RPMI8226 (cell line): ENCODE measurements at regions not wholly inside any gene's neighbourhood (a gene's known extent, or its start where the extent isn't known, plus 50 kb on each side); places are given as distances from the start of the nearest gene placed in this dataset.

Source experiments
- DNase-seq: peaks from one replicate; pipeline ENCODE4 v3.0.0-alpha.2; 2015

GRCh38 chr5:4540375-4541173, 599.6 kb upstream of the ADAMTS16 start:
- no peak for DNase-seq

GRCh38 chr5:4541334-4541733, 598.8 kb upstream of the ADAMTS16 start:
- DNase-seq, result no peak

- DNase-seq, result no peak
Measured at GRCh38 chr5:4542145-4542778, 597.9 kb upstream of the ADAMTS16 start.

GRCh38 chr5:4544049-4544670, 596.0 kb upstream of the ADAMTS16 start:
- DNase-seq, result no peak

- DNase-seq, result no peak
Measured at GRCh38 chr5:4547547-4547946, 592.6 kb upstream of the ADAMTS16 start.

GRCh38 chr5:4548341-4548740, 591.8 kb upstream of the ADAMTS16 start:
- no peak for DNase-seq

- no peak for DNase-seq
Measured at GRCh38 chr5:4549351-4549750, 590.8 kb upstream of the ADAMTS16 start.

- no peak for DNase-seq
Measured at GRCh38 chr5:4551034-4551433, 589.1 kb upstream of the ADAMTS16 start.

GRCh38 chr5:4553130-4553529, 587.0 kb upstream of the ADAMTS16 start:
- DNase-seq, result no peak

- DNase-seq, result no peak
Measured at GRCh38 chr5:4553978-4554377, 586.2 kb upstream of the ADAMTS16 start.

- DNase-seq, result no peak
Measured at GRCh38 chr5:4555725-4556285, 584.3 kb upstream of the ADAMTS16 start.

GRCh38 chr5:4561403-4561802, 578.7 kb upstream of the ADAMTS16 start:
- DNase-seq, result no peak

GRCh38 chr5:4563400-4563799, 576.7 kb upstream of the ADAMTS16 start:
- DNase-seq, result peak; percentile 17

- no peak for DNase-seq
Measured at GRCh38 chr5:4570047-4570995, 569.8 kb upstream of the ADAMTS16 start.

GRCh38 chr5:4571248-4571948, 568.7 kb upstream of the ADAMTS16 start:
- no peak for DNase-seq

- DNase-seq, result no peak
Measured at GRCh38 chr5:4572311-4573100, 567.6 kb upstream of the ADAMTS16 start.

- no peak for DNase-seq
Measured at GRCh38 chr5:4575608-4576007, 564.5 kb upstream of the ADAMTS16 start.

GRCh38 chr5:4576161-4576748, 563.9 kb upstream of the ADAMTS16 start:
- no peak for DNase-seq

- no peak for DNase-seq
Measured at GRCh38 chr5:4576908-4577307, 563.2 kb upstream of the ADAMTS16 start.

GRCh38 chr5:4579679-4580078, 560.5 kb upstream of the ADAMTS16 start:
- DNase-seq, result no peak

- no peak for DNase-seq
Measured at GRCh38 chr5:4580772-4581171, 559.4 kb upstream of the ADAMTS16 start.
